Mammary epithelial cell (primary cell): ENCODE measurements at regions not wholly inside any gene's neighbourhood (a gene's known extent, or its start where the extent isn't known, plus 50 kb on each side); places are given as distances from the start of the nearest gene placed in this dataset.

Source experiments
- CTCF ChIP-seq, 2 donors: IDR thresholded peaks in 1 of 2; conservative IDR thresholded peaks in 1 of 2; 2 replicates each; pipeline ENCODE4 v1.5.1; 2011 to 2012; ENCODE audit warnings: inconsistent platforms in 2 of 2, low read length in 2 of 2, mild to moderate bottlenecking in 2 of 2, control low read depth in 1 of 2, low read depth in 1 of 2; ENCODE audit not compliant: insufficient read depth in 1 of 2; ENCODE audit errors: extremely low read depth in 1 of 2
- EZH2 ChIP-seq: IDR thresholded peaks from 2 replicates; pipeline ENCODE4 v1.6.1; 2012; ENCODE audit warnings: low read length, inconsistent platforms, borderline replicate concordance

- no peak for TF ChIP-seq CTCF (conservative IDR thresholded peaks at IDR 0.05 in 1 of 2, IDR thresholded peaks at IDR 0.05 in 1 of 2; ENCODE audit: extremely low read depth in 1 of 2, insufficient read depth in 1 of 2, low read depth in 1 of 2, low read length in 2 of 2)
- no peak for TF ChIP-seq EZH2
Measured at GRCh38 chr10:113235508-113235907, 285.5 kb downstream of the TCF7L2 start.
